ENCODE measurements at regions not wholly inside any gene's neighbourhood (a gene's known extent, or its start where the extent isn't known, plus 50 kb on each side); places are given as distances from the start of the nearest gene placed in this dataset.

GRCh38 chr7:69283421-69283820 lies 314.9 kb upstream of the AUTS2 start:
- DNase-seq, result no peak
- H3K9me3 ChIP-seq, result no peaks in the 10 kb centered on the region
- peaks cover 0 to 15% (median 10%) of the 10 kb centered on the region in 3 donors for H3K4me1 ChIP-seq
- H3K4me3 ChIP-seq, result no peak overlapping the region
- H3K27ac ChIP-seq, result peak overlapping the region in 1 of 4 donors; percentile 36
- TF ChIP-seq CTCF (IDR thresholded peaks at IDR 0.05) (no peak), POLR2A (IDR thresholded peaks at IDR 0.05) (no peak)
- no peaks in the 10 kb centered on the region for H3K36me3 ChIP-seq
- intact Hi-C loops (cut with DNase I), result no loop called here
- H3K27me3 ChIP-seq, result no peaks in the 10 kb centered on the region
- WGBS, 2 donors, result 7 to 27% methylated on average over 7 to 8 of the region's 8 CpGs

- Histone ChIP-seq H3K4me3 (no peak overlapping the region), H3K4me1 (peaks cover 0 to 15% (median 10%) of the 10 kb centered on the region in 3 donors), H3K9me3 (no peaks in the 10 kb centered on the region), H3K27me3 (no peaks in the 10 kb centered on the region), H3K27ac (no peak overlapping the region), H3K36me3 (no peaks in the 10 kb centered on the region)
- TF ChIP-seq POLR2A (IDR thresholded peaks at IDR 0.05) (no peak), CTCF (IDR thresholded peaks at IDR 0.05) (no peak)
- intact Hi-C loops (cut with DNase I), result no loop called here
- DNase-seq, result no peak
Measured at GRCh38 chr7:69285854-69286253, 312.4 kb upstream of the AUTS2 start.

- H3K27me3 ChIP-seq, result no peaks in the 10 kb centered on the region
- 15 to 71% methylated on average over 1 to 2 of the region's 3 CpGs for WGBS, 2 donors
- H3K4me1 ChIP-seq, result no peaks in the 10 kb centered on the region
- H3K36me3 ChIP-seq, result no peaks in the 10 kb centered on the region
- no peak overlapping the region for H3K4me3 ChIP-seq
- TF ChIP-seq POLR2A (IDR thresholded peaks at IDR 0.05) (no peak), CTCF (IDR thresholded peaks at IDR 0.05) (no peak)
- no peak for DNase-seq
- intact Hi-C loops (cut with DNase I), result no loop called here
- H3K27ac ChIP-seq, result no peak overlapping the region
- no peaks in the 10 kb centered on the region for H3K9me3 ChIP-seq
Measured at GRCh38 chr7:69295977-69296376, 302.3 kb upstream of the AUTS2 start.

GRCh38 chr7:69301253-69301652 lies 297.0 kb upstream of the AUTS2 start:
- H3K27ac ChIP-seq, result no peak overlapping the region
- 48 to 50% methylated on average over 3 of the region's 3 CpGs for WGBS, 2 donors
- intact Hi-C loops (cut with DNase I), result no loop called here
- H3K4me3 ChIP-seq, result no peak overlapping the region
- TF ChIP-seq CTCF (IDR thresholded peaks at IDR 0.05), result no peak
- no peak for TF ChIP-seq POLR2A (IDR thresholded peaks at IDR 0.05)
- no peaks in the 10 kb centered on the region for H3K4me1 ChIP-seq
- no peaks in the 10 kb centered on the region for H3K9me3 ChIP-seq
- H3K27me3 ChIP-seq, result no peaks in the 10 kb centered on the region
- H3K36me3 ChIP-seq, result no peaks in the 10 kb centered on the region
- no peak for DNase-seq

GRCh38 chr7:69309601-69310000 lies 288.7 kb upstream of the AUTS2 start:
- Histone ChIP-seq H3K4me1 (no peaks in the 10 kb centered on the region), H3K36me3 (no peaks in the 10 kb centered on the region), H3K9me3 (no peaks in the 10 kb centered on the region), H3K4me3 (no peak overlapping the region), H3K27ac (no peak overlapping the region), H3K27me3 (no peaks in the 10 kb centered on the region)
- intact Hi-C loops (cut with DNase I), result no loop called here
- no peak for DNase-seq
- TF ChIP-seq CTCF (IDR thresholded peaks at IDR 0.05), result no peak
- TF ChIP-seq POLR2A (IDR thresholded peaks at IDR 0.05), result no peak
- whole genome bisulfite sequencing, 2 donors, result 65% methylated on average over 1 of the region's 1 CpG
